Smooth muscle cell of the brain vasculature (primary cell): ENCODE measurements at regions not wholly inside any gene's neighbourhood (a gene's known extent, or its start where the extent isn't known, plus 50 kb on each side); places are given as distances from the start of the nearest gene placed in this dataset.
A peak's percentile ranks its signal among the peaks of the same experiment; 100 is the strongest.
"Not testable (repeated sequence)": the region's sequence is repeated elsewhere in the genome, so short reads cannot be mapped to it uniquely, and the experiment has no call there.

Source experiments
- DNase-seq: peaks from one replicate; pipeline ENCODE4 v3.0.0-alpha.2; 2012; ENCODE audit warnings: low read depth, low spot score

- DNase-seq: no peak
Observed at GRCh38 chr11:119586181-119586580, 142.8 kb downstream of the NECTIN1 start.

GRCh38 chr11:119585043-119585781 is 143.8 kb downstream of the NECTIN1 start:
- no peak for DNase-seq

GRCh38 chr11:119584193-119585042 is 144.6 kb downstream of the NECTIN1 start:
- peak; percentile 12 for DNase-seq

GRCh38 chr11:119583585-119583984 is 145.4 kb downstream of the NECTIN1 start:
- DNase-seq: no peak

- DNase-seq: not testable (repeated sequence)
Observed at GRCh38 chr11:119581396-119581795, 147.6 kb downstream of the NECTIN1 start.

GRCh38 chr11:119580751-119581150 is 148.2 kb downstream of the NECTIN1 start:
- DNase-seq: no peak

GRCh38 chr11:119580081-119580480 is 148.9 kb downstream of the NECTIN1 start:
- no peak for DNase-seq

- no peak for DNase-seq
Observed at GRCh38 chr11:119578521-119579191, 150.3 kb downstream of the NECTIN1 start.

- DNase-seq: no peak
Observed at GRCh38 chr11:119573858-119574257, 150.9 kb upstream of the THY1 start.

- DNase-seq: no peak
Observed at GRCh38 chr11:119572481-119573424, 149.8 kb upstream of the THY1 start.

GRCh38 chr11:119571311-119571710 is 148.3 kb upstream of the THY1 start:
- DNase-seq: no peak

GRCh38 chr11:119567688-119568582 is 145.0 kb upstream of the THY1 start:
- DNase-seq: peak; percentile 6

GRCh38 chr11:119566319-119566718 is 143.3 kb upstream of the THY1 start:
- DNase-seq: no peak

- not testable (repeated sequence) for DNase-seq
Observed at GRCh38 chr11:119565693-119566092, 142.7 kb upstream of the THY1 start.

- DNase-seq: no peak
Observed at GRCh38 chr11:119560961-119561360, 138.0 kb upstream of the THY1 start.

GRCh38 chr11:119560291-119560690 is 137.3 kb upstream of the THY1 start:
- no peak for DNase-seq

GRCh38 chr11:119552106-119552485 is 129.1 kb upstream of the THY1 start:
- DNase-seq: no peak

- no peak for DNase-seq
Observed at GRCh38 chr11:119551420-119552105, 128.6 kb upstream of the THY1 start.

GRCh38 chr11:119550053-119550752 is 127.2 kb upstream of the THY1 start:
- no peak for DNase-seq
